ENCODE measurements at regions not wholly inside any gene's neighbourhood (a gene's known extent, or its start where the extent isn't known, plus 50 kb on each side); places are given as distances from the start of the nearest gene placed in this dataset.

DNA sequence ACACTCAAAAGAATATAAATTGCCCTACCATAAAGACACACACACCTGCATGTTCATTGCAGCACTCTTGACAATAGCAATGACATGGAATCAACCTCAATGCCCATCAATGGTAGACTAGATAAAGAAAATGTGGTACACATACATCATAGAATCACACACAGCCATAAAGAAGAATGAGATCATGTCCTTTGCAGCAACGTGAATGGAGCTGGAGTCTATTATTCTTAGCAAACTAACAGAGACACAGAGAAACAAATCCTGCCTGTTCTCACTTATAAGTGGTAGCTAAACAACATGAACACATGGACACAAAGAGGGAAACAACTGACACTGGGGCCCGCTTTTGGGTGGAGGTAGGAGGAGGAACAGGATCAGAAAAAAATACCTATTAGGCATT, 2062.2 kb upstream of the CDH6 start:
- Histone ChIP-seq H3K79me1 (ENCODE audit: low read depth, low read length) (no peaks in the 10 kb centered on the region), H3K9me3 (ENCODE audit: insufficient read depth in 2 of 2, low read depth in 1 of 2, low read length in 1 of 2) (peaks cover 0 to 5% of the 10 kb centered on the region in 2 experiments; a peak in 1 of 4 replicates)

More for the DNA sequence above, 2062.2 kb upstream of the CDH6 start:
- DNase-seq (ENCODE audit: low read depth in 1 of 2, low spot score in 2 of 2) (no peak), FAIRE-seq (no peak)
- Histone ChIP-seq H3K4me2 (ENCODE audit: insufficient read depth in 1 of 2, low read depth in 2 of 2, low read length in 2 of 2) (no peak overlapping the region), H3K4me3 (ENCODE audit: extremely low read depth in 1 of 4, insufficient read depth in 2 of 4, low read depth in 3 of 4, low read length in 4 of 4) (no peak overlapping the region), H2BK20ac (ENCODE audit: low read length) (no peak overlapping the region), H3K36me3 (ENCODE audit: control insufficient read depth in 2 of 4, insufficient read depth in 4 of 4, low read length in 3 of 4) (no peaks in the 10 kb centered on the region), H4K20me1 (replicated peaks in 1 of 2; ENCODE audit: control insufficient read depth in 1 of 2, insufficient read depth in 2 of 2, low read length in 2 of 2) (no peaks in the 10 kb centered on the region), H2BK12ac (ENCODE audit: low read depth, low read length) (no peak overlapping the region), H2AFZ (ENCODE audit: low read length) (peak overlapping the region; percentile 53; the same call in 1 of the 2 replicates), H4K5ac (ENCODE audit: insufficient read length, low read depth, low read length) (no peak overlapping the region), H3K4ac (replicated peaks; ENCODE audit: insufficient read length, low read depth, low read length) (no peak overlapping the region), H3K9ac (replicated peaks in 1 of 4; ENCODE audit: extremely low read depth in 1 of 4, low read depth in 3 of 4, low read length in 3 of 4) (no peak overlapping the region), H3K27me3 (replicated peaks in 1 of 4; ENCODE audit: control insufficient read depth in 3 of 4, extremely low read depth in 1 of 4, insufficient read depth in 3 of 4, low read length in 3 of 4) (no peaks in the 10 kb centered on the region), H2BK120ac (replicated peaks; ENCODE audit: low read depth, low read length) (no peak overlapping the region), H2BK15ac (ENCODE audit: low read length) (no peak overlapping the region), H3K27ac (ENCODE audit: low read depth, low read length) (no peak overlapping the region), H3K79me2 (ENCODE audit: control insufficient read depth in 1 of 2, insufficient read depth in 2 of 2, low read length in 2 of 2) (no peaks in the 10 kb centered on the region), H3K18ac (ENCODE audit: extremely low read depth, low read length) (no peak overlapping the region), H3K23ac (ENCODE audit: insufficient read length) (no peak overlapping the region), H3K56ac (replicated peaks; ENCODE audit: insufficient read length, low read depth, low read length) (no peak overlapping the region), H2BK5ac (ENCODE audit: low read depth, low read length) (no peak overlapping the region), H4K8ac (ENCODE audit: extremely low read depth, insufficient read depth, low read length) (no peak overlapping the region), H2AK5ac (ENCODE audit: low read depth, low read length) (no peak overlapping the region), H3K4me1 (replicated peaks in 1 of 4; ENCODE audit: control insufficient read depth in 3 of 4, insufficient read depth in 4 of 4, low read length in 3 of 4) (no peaks in the 10 kb centered on the region), H3K23me2 (ENCODE audit: low read depth, low read length) (no peaks in the 10 kb centered on the region), H4K91ac (replicated peaks; ENCODE audit: insufficient read length, low read length) (no peak overlapping the region), H3K14ac (ENCODE audit: insufficient read length) (no peak overlapping the region)
- CTCF ChIA-PET (ENCODE audit: partially characterized antibody), result interaction anchor here (1.5 kb wide), 1 partner anchor 9 kb away, joined by 6 read pairs; no protein-coding TSS in a partner anchor
- WGBS, 2 experiments (ENCODE audit: extremely low coverage in 1 of 2, insufficient coverage in 1 of 2, insufficient read length in 1 of 2, insufficient replicate concordance in 2 of 2, low coverage in 1 of 2, low lambda C conversion rate in 2 of 2, missing lambda C conversion rate in 1 of 2), result 90% methylated on average over 2 of the region's 2 CpGs; no CpG with 5 or more reads in 1 of the 2 experiments
- TF ChIP-seq CREB1 (IDR thresholded peaks at IDR 0.05), result no peak
- TF ChIP-seq KDM5A (IDR thresholded peaks at IDR 0.05; ENCODE audit: low read length), result no peak
- POLR2A ChIA-PET (ENCODE audit: partially characterized antibody), result no interaction called here

Data from H1 (cell line).